ENCODE measurements at regions not wholly inside any gene's neighbourhood (a gene's known extent, or its start where the extent isn't known, plus 50 kb on each side); places are given as distances from the start of the nearest gene placed in this dataset.
"Not testable (repeated sequence)": the region's sequence is repeated elsewhere in the genome, so short reads cannot be mapped to it uniquely, and the experiment has no call there.

GRCh38 chr1:610538-610937, 75.9 kb downstream of the OR4F16 start:
- ATAC-seq; DNase-seq (ENCODE audit: low spot score in 2 of 2); H3K4me1 Mint-ChIP-seq; H3K27ac Mint-ChIP-seq; H3K9me3 Mint-ChIP-seq; H3K4me3 Mint-ChIP-seq; H3K36me3 Mint-ChIP-seq: not testable (repeated sequence)

- not testable (repeated sequence) for H3K36me3 Mint-ChIP-seq; ATAC-seq; H3K4me3 Mint-ChIP-seq; DNase-seq (ENCODE audit: low spot score in 2 of 2); H3K4me1 Mint-ChIP-seq; H3K9me3 Mint-ChIP-seq; H3K27ac Mint-ChIP-seq
These were observed 77.3 kb downstream of the OR4F16 start for GRCh38 chr1:609161-609560.

GRCh38 chr1:605279-605678, 81.2 kb downstream of the OR4F16 start:
- peak overlapping the region; percentile 30 for H3K4me3 Mint-ChIP-seq
- not testable (repeated sequence) for H3K27ac Mint-ChIP-seq, H3K4me1 Mint-ChIP-seq, H3K36me3 Mint-ChIP-seq, H3K9me3 Mint-ChIP-seq, ATAC-seq
- DNase-seq (ENCODE audit: low spot score in 2 of 2), result peak; percentile 2 to 51

- not testable (repeated sequence) for H3K4me3 Mint-ChIP-seq; DNase-seq (ENCODE audit: low spot score in 2 of 2); H3K27ac Mint-ChIP-seq; H3K9me3 Mint-ChIP-seq; ATAC-seq; H3K4me1 Mint-ChIP-seq; H3K36me3 Mint-ChIP-seq
These were observed 98.2 kb downstream of the OR4F16 start for GRCh38 chr1:588211-588610.

- H3K36me3 Mint-ChIP-seq, ATAC-seq, H3K4me1 Mint-ChIP-seq, H3K4me3 Mint-ChIP-seq, H3K9me3 Mint-ChIP-seq, H3K27ac Mint-ChIP-seq: not testable (repeated sequence)
- peak; percentile 33 to 69 for DNase-seq (ENCODE audit: low spot score in 2 of 2)
These were observed 100.5 kb downstream of the OR4F16 start for GRCh38 chr1:585992-586391.

Data from stimulated activated effector memory CD8-positive, alpha-beta T cell treated with anti-CD3 and anti-CD28 coated beads, Interleukin-12 subunit alpha, Interleukin-12 subunit beta, amount 100 ng/mL, for 72 hours (primary cell).